Body of pancreas (tissue), 4 donors: ENCODE measurements at regions not wholly inside any gene's neighbourhood (a gene's known extent, or its start where the extent isn't known, plus 50 kb on each side); places are given as distances from the start of the nearest gene placed in this dataset.

Experiments used
- CTCF ChIP-seq, 7 experiments: fragments of 450-650 bp in 4 of 7; fragments of 200-600 bp in 3 of 7; sonication (generic) in 3 of 7; IDR thresholded peaks; one replicate each; pipeline ENCODE4 v1.5.1; 2016 to 2019; ENCODE audit warnings: antibody characterized with exemption in 7 of 7
- POLR2A ChIP-seq, 3 donors: fragments of 450-650 bp; IDR thresholded peaks; one replicate each; pipeline ENCODE4 v1.6.1; 2016; ENCODE audit warnings: antibody characterized with exemption in 3 of 3, mild to moderate bottlenecking in 2 of 3

DNA sequence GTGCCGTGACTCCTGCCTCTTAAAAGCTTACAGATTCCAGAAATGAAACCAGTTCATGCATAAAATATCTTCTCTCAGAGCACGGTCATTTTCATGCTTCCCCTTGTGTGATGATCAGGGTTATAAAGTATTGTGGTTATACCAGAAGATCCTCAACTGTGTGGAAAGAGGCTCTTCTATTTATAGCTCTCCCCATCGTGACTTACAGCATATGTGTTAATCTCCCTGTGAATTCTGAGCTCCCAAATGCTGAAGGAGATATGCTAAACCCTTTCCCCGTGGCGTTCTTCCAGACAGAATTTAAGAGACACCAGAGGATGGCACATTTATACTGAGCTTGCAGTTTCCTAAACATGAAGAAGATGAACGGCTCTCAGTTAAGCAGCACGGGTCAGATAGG lies 158.8 kb downstream of the CDH26 start:
- TF ChIP-seq CTCF (IDR thresholded peaks at IDR 0.05): no peak
- no peak for TF ChIP-seq POLR2A (IDR thresholded peaks at IDR 0.05)
